ENCODE measurements at regions not wholly inside any gene's neighbourhood (a gene's known extent, or its start where the extent isn't known, plus 50 kb on each side); places are given as distances from the start of the nearest gene placed in this dataset.
A peak's percentile ranks its signal among the peaks of the same experiment; 100 is the strongest.
"Not testable (repeated sequence)": the region's sequence is repeated elsewhere in the genome, so short reads cannot be mapped to it uniquely, and the experiment has no call there.

DNA sequence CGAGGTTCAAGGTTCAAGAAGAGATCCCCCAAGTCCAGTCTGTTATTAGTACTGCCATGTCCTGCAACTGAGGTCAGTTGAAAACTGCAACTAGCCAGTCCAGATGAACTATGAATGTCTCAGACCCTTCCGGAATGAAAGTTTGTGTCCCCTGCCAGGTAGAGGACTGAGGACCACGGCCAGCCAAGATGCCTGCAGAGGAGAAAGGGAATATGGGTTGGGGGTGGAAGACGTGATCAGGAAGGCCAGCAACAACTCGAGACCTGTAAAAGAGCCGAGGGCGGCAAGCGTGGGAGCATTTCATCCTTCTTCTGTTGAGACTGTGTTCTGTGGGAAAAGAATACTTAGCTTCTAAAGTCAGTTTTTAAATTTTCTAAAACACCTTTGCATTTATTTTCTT is 572.4 kb upstream of the B3GAT1 start (continued):
- TF ChIP-seq PHF8 (conservative IDR thresholded peaks at IDR 0.05; ENCODE audit: low read depth, low read length) (no peak), HDAC6 (IDR thresholded peaks at IDR 0.05; ENCODE audit: low read depth, low read length) (no peak)
- TF ChIP-seq, protein P1, sequence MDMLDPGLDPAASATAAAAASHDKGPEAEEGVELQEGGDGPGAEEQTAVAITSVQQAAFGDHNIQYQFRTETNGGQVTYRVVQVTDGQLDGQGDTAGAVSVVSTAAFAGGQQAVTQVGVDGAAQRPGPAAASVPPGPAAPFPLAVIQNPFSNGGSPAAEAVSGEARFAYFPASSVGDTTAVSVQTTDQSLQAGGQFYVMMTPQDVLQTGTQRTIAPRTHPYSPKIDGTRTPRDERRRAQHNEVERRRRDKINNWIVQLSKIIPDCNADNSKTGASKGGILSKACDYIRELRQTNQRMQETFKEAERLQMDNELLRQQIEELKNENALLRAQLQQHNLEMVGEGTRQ (IDR thresholded peaks at IDR 0.05; ENCODE audit: low read length) = no peak

DNA sequence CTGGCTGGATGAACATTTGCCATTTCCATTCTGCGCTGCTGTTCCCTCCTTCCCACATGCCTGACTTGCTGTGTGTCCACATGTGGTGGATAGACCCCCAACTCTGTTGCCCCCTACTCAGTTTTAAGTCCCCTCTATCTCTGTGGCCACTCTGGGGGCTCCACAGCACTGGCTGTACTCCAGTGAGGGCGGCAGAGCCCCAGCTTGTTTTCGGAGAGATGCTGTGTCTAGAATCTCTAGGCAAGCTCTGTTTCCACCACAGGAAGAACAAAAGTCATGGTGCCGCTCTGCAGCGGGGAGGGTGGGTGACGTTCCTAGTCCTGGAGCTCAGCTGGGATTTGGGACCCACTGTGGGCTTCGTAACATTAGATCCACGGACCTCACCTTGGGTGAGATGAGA is 570.4 kb upstream of the B3GAT1 start:
- H3K4me2 ChIP-seq (ENCODE audit: insufficient read depth in 1 of 2, low read depth in 2 of 2, low read length in 2 of 2); H2BK5ac ChIP-seq (ENCODE audit: low read depth, low read length); H3K9ac ChIP-seq (replicated peaks in 1 of 4; ENCODE audit: extremely low read depth in 1 of 4, low read depth in 3 of 4, low read length in 3 of 4); H3K36me3 ChIP-seq (ENCODE audit: control insufficient read depth in 2 of 4, insufficient read depth in 4 of 4, low read length in 3 of 4); H3K56ac ChIP-seq (replicated peaks; ENCODE audit: insufficient read length, low read depth, low read length); H4K20me1 ChIP-seq (replicated peaks in 1 of 2; ENCODE audit: control insufficient read depth in 1 of 2, insufficient read depth in 2 of 2, low read length in 2 of 2); H3K9me3 ChIP-seq (ENCODE audit: insufficient read depth in 2 of 2, low read depth in 1 of 2, low read length in 1 of 2); H3K23ac ChIP-seq (ENCODE audit: insufficient read length); H3K4me1 ChIP-seq (replicated peaks in 1 of 4; ENCODE audit: control insufficient read depth in 3 of 4, insufficient read depth in 4 of 4, low read length in 3 of 4); H3K23me2 ChIP-seq (ENCODE audit: low read depth, low read length); FAIRE-seq; H3K27me3 ChIP-seq (replicated peaks in 1 of 4; ENCODE audit: control insufficient read depth in 3 of 4, extremely low read depth in 1 of 4, insufficient read depth in 3 of 4, low read length in 3 of 4); H3K79me1 ChIP-seq (ENCODE audit: low read depth, low read length); H3K4ac ChIP-seq (replicated peaks; ENCODE audit: insufficient read length, low read depth, low read length); H3K79me2 ChIP-seq (ENCODE audit: control insufficient read depth in 1 of 2, insufficient read depth in 2 of 2, low read length in 2 of 2); H3K4me3 ChIP-seq (ENCODE audit: extremely low read depth in 1 of 4, insufficient read depth in 2 of 4, low read depth in 3 of 4, low read length in 4 of 4); H3K14ac ChIP-seq (ENCODE audit: insufficient read length); H3K27ac ChIP-seq (ENCODE audit: low read depth, low read length); H2BK12ac ChIP-seq (ENCODE audit: low read depth, low read length); H2AK5ac ChIP-seq (ENCODE audit: low read depth, low read length); DNase-seq (ENCODE audit: low read depth in 1 of 2, low spot score in 2 of 2); H4K8ac ChIP-seq (ENCODE audit: extremely low read depth, insufficient read depth, low read length); H2BK15ac ChIP-seq (ENCODE audit: low read length): not testable (repeated sequence)
- Histone ChIP-seq H3K18ac (ENCODE audit: extremely low read depth, low read length) (peak overlapping the region; percentile 38; the same call in 1 of the 2 replicates), H2AFZ (ENCODE audit: low read length) (0 out of 2 replicates have a peak overlapping the region, but pooled peaks have one; percentile 4), H4K5ac (ENCODE audit: insufficient read length, low read depth, low read length) (peak overlapping the region; percentile 53), H2BK20ac (ENCODE audit: low read length) (0 out of 2 replicates have a peak overlapping the region, but pooled peaks have one; percentile 61), H4K91ac (replicated peaks; ENCODE audit: insufficient read length, low read length) (peak overlapping the region; percentile 89), H2BK120ac (replicated peaks; ENCODE audit: low read depth, low read length) (peak overlapping the region; percentile 92)
- 89% methylated on average over 8 of the region's 8 CpGs; no CpG with 5 or more reads in 1 of the 2 experiments for WGBS, 2 experiments (ENCODE audit: extremely low coverage in 1 of 2, insufficient coverage in 1 of 2, insufficient read length in 1 of 2, insufficient replicate concordance in 2 of 2, low coverage in 1 of 2, low lambda C conversion rate in 2 of 2, missing lambda C conversion rate in 1 of 2)
- POLR2A ChIA-PET (ENCODE audit: partially characterized antibody) = interaction anchor here (1.3 to 1.5 kb wide), 2 partner anchors 9 to 12 kb away, joined by 3 to 5 read pairs; no protein-coding TSS in a partner anchor
- CTCF ChIA-PET (ENCODE audit: partially characterized antibody) = interaction anchor here (1.2 to 1.4 kb wide), 2 partner anchors 16 to 46 kb away, joined by 3 read pairs; no protein-coding TSS in a partner anchor
